Thyroid gland (tissue), 4 donors: ENCODE measurements at regions not wholly inside any gene's neighbourhood (a gene's known extent, or its start where the extent isn't known, plus 50 kb on each side); places are given as distances from the start of the nearest gene placed in this dataset.

Experiments
- CTCF ChIP-seq, 6 experiments: fragments of 200-600 bp in 3 of 6; fragments of 450-650 bp in 3 of 6; sonication (generic) in 3 of 6; IDR thresholded peaks; one replicate each; pipeline ENCODE4 v1.5.1; 2016 to 2019; ENCODE audit warnings: antibody characterized with exemption in 6 of 6, mild to moderate bottlenecking in 2 of 6, inconsistent platforms in 1 of 6, moderate library complexity in 1 of 6
- POLR2A ChIP-seq, 2 donors: fragments of 450-650 bp; IDR thresholded peaks; one replicate each; pipeline ENCODE4 v1.6.1; 2017; ENCODE audit warnings: antibody characterized with exemption in 2 of 2, mild to moderate bottlenecking in 2 of 2, moderate library complexity in 1 of 2

- TF ChIP-seq CTCF (IDR thresholded peaks at IDR 0.05) = no peak
- TF ChIP-seq POLR2A (IDR thresholded peaks at IDR 0.05) = no peak
Observed at GRCh38 chr9:115289757-115290208, 171.8 kb upstream of the TNC start.
